Panc1 (cell line): ENCODE measurements at regions not wholly inside any gene's neighbourhood (a gene's known extent, or its start where the extent isn't known, plus 50 kb on each side); places are given as distances from the start of the nearest gene placed in this dataset.

ENCODE experiments used
- CTCF ChIP-seq: fragments of 450-650 bp; IDR thresholded peaks from 2 replicates; pipeline ENCODE4 v1.5.1; 2017; ENCODE audit warnings: mild to moderate bottlenecking
- POLR2AphosphoS5 ChIP-seq: IDR thresholded peaks from 2 replicates; pipeline ENCODE4 v1.6.1; 2012; ENCODE audit warnings: mild to moderate bottlenecking, low read depth, low read length, moderate library complexity
- SIN3A ChIP-seq: IDR thresholded peaks from 2 replicates; pipeline ENCODE4 v1.6.1; 2012; ENCODE audit warnings: low read depth, mild to moderate bottlenecking, low read length, moderate library complexity, borderline replicate concordance; ENCODE audit not compliant: insufficient read depth

GRCh38 chr4:180993244-180993836 is 1249.9 kb upstream of the TENM3 start:
- TF ChIP-seq CTCF (no peak), POLR2AphosphoS5 (no peak), SIN3A (no peak)
